Mesenchymal stem cell (in vitro differentiated cells and primary cell): ENCODE measurements at regions not wholly inside any gene's neighbourhood (a gene's known extent, or its start where the extent isn't known, plus 50 kb on each side); places are given as distances from the start of the nearest gene placed in this dataset.

Experiments used
- DNase-seq: peaks from one replicate; pipeline ENCODE4 v3.0.0-alpha.2; 2013
- H2AFZ ChIP-seq: one replicate; pipeline ENCODE4 v1.6.1; 2013; ENCODE audit warnings: low read depth, mild to moderate bottlenecking, control low read depth, inconsistent platforms, low read length, moderate library complexity
- H2AK5ac ChIP-seq: 2 replicates; pipeline ENCODE4 v1.6.1; 2013; ENCODE audit warnings: low read length, moderate library complexity, mild to moderate bottlenecking, inconsistent platforms; ENCODE audit not compliant: severe bottlenecking
- H2BK120ac ChIP-seq: one replicate; pipeline ENCODE4 v1.6.1; 2013; ENCODE audit warnings: low read depth, mild to moderate bottlenecking, inconsistent platforms, low read length, moderate library complexity
- H2BK12ac ChIP-seq, 2 experiments: one replicate each; pipeline ENCODE4 v1.6.1; 2013; ENCODE audit warnings: inconsistent platforms in 2 of 2, low read length in 2 of 2, mild to moderate bottlenecking in 2 of 2, moderate library complexity in 2 of 2, control low read depth in 1 of 2
- H2BK15ac ChIP-seq: one replicate; pipeline ENCODE4 v1.6.1; 2013; ENCODE audit warnings: mild to moderate bottlenecking, low read depth, inconsistent platforms; ENCODE audit not compliant: poor library complexity, severe bottlenecking
- H2BK5ac ChIP-seq: 2 replicates; pipeline ENCODE4 v1.6.1; 2013; ENCODE audit warnings: low read depth, mild to moderate bottlenecking, low read length, control low read depth, inconsistent platforms; ENCODE audit not compliant: poor library complexity, severe bottlenecking
- H3K14ac ChIP-seq, 2 experiments: one replicate each; pipeline ENCODE4 v1.6.1; 2013; ENCODE audit warnings: inconsistent platforms in 2 of 2, low read length in 2 of 2, control low read depth in 1 of 2, mild to moderate bottlenecking in 1 of 2, moderate library complexity in 1 of 2
- H3K18ac ChIP-seq, 2 experiments: one replicate each; pipeline ENCODE4 v1.6.1; 2013; ENCODE audit warnings: inconsistent platforms in 2 of 2, low read length in 2 of 2, control low read depth in 1 of 2, low read depth in 1 of 2, mild to moderate bottlenecking in 1 of 2
- H3K23ac ChIP-seq, 2 experiments: one replicate each; pipeline ENCODE4 v1.6.1; 2013; ENCODE audit warnings: inconsistent platforms in 2 of 2, low read length in 2 of 2, mild to moderate bottlenecking in 2 of 2, moderate library complexity in 2 of 2, control low read depth in 1 of 2
- H3K27ac ChIP-seq: 2 replicates; pipeline ENCODE4 v1.5.1; 2013; ENCODE audit warnings: mild to moderate bottlenecking, moderate library complexity, low read length, control low read depth, inconsistent platforms; ENCODE audit not compliant: poor library complexity, severe bottlenecking
- H3K27me3 ChIP-seq, 2 experiments: 2 replicates each; pipeline versions ENCODE4 v1.6.1 to v1.7.0; 2013; ENCODE audit warnings: low read length in 2 of 2, mild to moderate bottlenecking in 2 of 2, moderate library complexity in 2 of 2, control low read depth in 1 of 2, inconsistent platforms in 1 of 2; ENCODE audit not compliant: control insufficient read depth in 1 of 2, insufficient read depth in 1 of 2
- H3K36me3 ChIP-seq, 2 experiments: 2 replicates each; pipeline versions ENCODE4 v1.6.1 to v1.7.0; 2013; ENCODE audit warnings: low read length in 2 of 2, control low read depth in 1 of 2, inconsistent platforms in 1 of 2, low read depth in 1 of 2, mild to moderate bottlenecking in 1 of 2; ENCODE audit not compliant: insufficient read depth in 2 of 2, control insufficient read depth in 1 of 2
- H3K4ac ChIP-seq, 2 experiments: one replicate each; pipeline ENCODE4 v1.6.1; 2013; ENCODE audit warnings: inconsistent platforms in 2 of 2, low read length in 2 of 2, mild to moderate bottlenecking in 2 of 2, moderate library complexity in 2 of 2, control low read depth in 1 of 2, low read depth in 1 of 2
- H3K4me1 ChIP-seq: 2 replicates; pipeline ENCODE4 v1.6.1; 2013; ENCODE audit warnings: low read depth, low read length, control low read depth; ENCODE audit not compliant: control insufficient read depth, insufficient read depth
- H3K4me2 ChIP-seq: 2 replicates; pipeline ENCODE4 v1.6.1; 2013; ENCODE audit warnings: low read length, mild to moderate bottlenecking, inconsistent platforms; ENCODE audit not compliant: poor library complexity, severe bottlenecking
- H3K4me3 ChIP-seq, 2 experiments: 2 replicates each; pipeline versions ENCODE4 v1.5.1 to v1.7.0; 2013; ENCODE audit warnings: low read length in 2 of 2, mild to moderate bottlenecking in 2 of 2, control low read depth in 1 of 2, low read depth in 1 of 2; ENCODE audit not compliant: insufficient read depth in 1 of 2
- H3K79me1 ChIP-seq: replicated peaks from 2 replicates; pipeline ENCODE4 v1.6.1; 2013; ENCODE audit warnings: mild to moderate bottlenecking, control low read depth, low read length, inconsistent platforms; ENCODE audit not compliant: poor library complexity, severe bottlenecking
- H3K9ac ChIP-seq: 2 replicates; pipeline ENCODE4 v1.7.0; 2013; ENCODE audit warnings: mild to moderate bottlenecking, low read length, moderate library complexity
- H3K9me3 ChIP-seq: 2 replicates; pipeline ENCODE4 v1.7.0; 2013; ENCODE audit warnings: mild to moderate bottlenecking, low read length; ENCODE audit not compliant: control insufficient read depth
- H4K8ac ChIP-seq: one replicate; pipeline ENCODE4 v1.6.1; 2013; ENCODE audit warnings: inconsistent platforms, mild to moderate bottlenecking, low read length, moderate library complexity
- H4K91ac ChIP-seq: one replicate; pipeline ENCODE4 v1.6.1; 2013; ENCODE audit warnings: mild to moderate bottlenecking, low read length, inconsistent platforms
- WGBS: methylation state at CpG from one replicate; pipeline ENCODE4 v1.1.7; 2013; ENCODE audit warnings: mixed read lengths; 5-methylcytosine and 5-hydroxymethylcytosine counted together

DNA sequence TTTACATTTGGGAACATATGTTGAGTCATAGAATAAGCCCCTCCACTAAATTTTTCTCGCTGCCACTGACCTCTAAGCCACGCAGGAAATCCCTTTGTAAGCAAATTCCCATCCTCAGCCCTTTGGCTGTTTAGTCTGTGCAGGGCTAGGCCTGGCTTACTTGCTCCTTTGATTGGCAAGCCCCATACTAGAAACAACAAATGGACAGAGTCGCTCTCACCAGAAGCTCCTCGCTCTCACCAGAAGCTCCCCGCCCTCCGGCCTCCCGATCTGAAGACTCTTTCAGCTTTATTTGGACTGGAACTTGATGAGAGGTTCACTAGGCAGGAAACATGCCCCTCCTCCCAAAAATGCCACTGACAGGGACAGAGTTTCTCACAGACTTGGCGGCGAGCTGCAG, 149.2 kb upstream of the EXOC2 start:
- WGBS: 65% methylated on average over 9 of the region's 9 CpGs
- Histone ChIP-seq H2BK12ac (no peak overlapping the region), H3K36me3 (no peaks in the 10 kb centered on the region), H4K8ac (no peak overlapping the region), H2BK5ac (no peak overlapping the region), H2BK120ac (no peak overlapping the region), H3K18ac (no peak overlapping the region), H2AFZ (no peak overlapping the region), H4K91ac (no peak overlapping the region), H3K4me3 (no peak overlapping the region), H3K23ac (no peak overlapping the region), H3K9me3 (peaks cover 9% of the 10 kb centered on the region), H3K27me3 (peaks cover 0 to 20% of the 10 kb centered on the region in 2 experiments), H3K27ac (no peak overlapping the region), H3K9ac (no peak overlapping the region), H3K4ac (no peak overlapping the region), H3K79me1 (no peaks in the 10 kb centered on the region), H3K4me1 (no peaks in the 10 kb centered on the region), H3K14ac (no peak overlapping the region), H2BK15ac (no peak overlapping the region), H2AK5ac (no peak overlapping the region), H3K4me2 (no peak overlapping the region)
- no peak for DNase-seq

DNA sequence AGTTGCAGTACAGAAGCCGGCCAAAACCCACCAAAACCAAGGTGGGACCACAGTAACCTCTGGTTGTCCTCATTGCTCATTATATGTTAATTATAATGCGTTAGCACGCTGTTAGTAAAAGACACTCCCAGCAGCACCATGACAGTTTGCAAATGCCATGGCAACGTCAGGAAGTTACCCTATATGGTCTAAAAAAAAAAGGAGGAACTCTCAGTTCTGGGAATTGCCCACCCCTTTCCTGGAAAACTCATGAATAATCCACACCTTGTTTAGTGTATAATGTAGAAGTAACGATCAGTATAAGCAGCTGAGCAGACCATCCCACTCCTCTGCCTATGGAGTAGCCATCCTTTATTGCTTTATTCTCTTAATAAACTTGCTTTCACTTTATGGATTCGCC, 148.6 kb upstream of the EXOC2 start:
- Histone ChIP-seq H4K8ac (no peak overlapping the region), H4K91ac (no peak overlapping the region), H3K23ac (no peak overlapping the region), H2AK5ac (no peak overlapping the region), H3K14ac (no peak overlapping the region), H2AFZ (no peak overlapping the region), H2BK12ac (no peak overlapping the region), H2BK120ac (no peak overlapping the region), H3K27me3 (peaks cover 0 to 20% of the 10 kb centered on the region in 2 experiments), H3K4me1 (peaks cover 2% of the 10 kb centered on the region), H3K9ac (no peak overlapping the region), H3K4me3 (no peak overlapping the region), H3K18ac (no peak overlapping the region), H3K79me1 (no peaks in the 10 kb centered on the region), H3K36me3 (no peaks in the 10 kb centered on the region), H3K9me3 (peaks cover 9% of the 10 kb centered on the region), H3K4me2 (no peak overlapping the region), H2BK5ac (no peak overlapping the region), H3K27ac (no peak overlapping the region), H3K4ac (no peak overlapping the region), H2BK15ac (no peak overlapping the region)
- 91% methylated on average over 6 of the region's 6 CpGs for WGBS
- no peak for DNase-seq

DNA sequence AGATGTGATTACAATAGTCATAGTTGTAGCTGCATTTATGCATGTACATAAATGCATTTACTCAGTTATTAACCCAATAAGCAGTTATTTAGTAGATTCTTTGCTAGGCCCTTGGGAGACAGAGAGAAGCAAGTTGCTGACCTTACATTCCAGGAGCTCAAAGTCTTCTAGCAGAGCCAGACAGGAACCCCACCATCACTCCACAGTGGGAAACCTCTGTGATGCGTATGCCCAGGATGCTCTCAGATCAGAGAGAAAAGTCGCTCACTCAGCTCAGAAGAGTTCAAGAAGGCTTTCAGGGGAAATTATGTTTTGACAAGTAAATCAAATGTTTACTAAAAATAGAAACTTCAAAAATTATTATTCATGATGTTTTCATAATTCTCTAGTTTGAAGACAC, 146.3 kb upstream of the EXOC2 start:
- no peak overlapping the region for H2BK12ac ChIP-seq
- H2BK15ac ChIP-seq: no peak overlapping the region
- no peak overlapping the region for H2BK120ac ChIP-seq
- no peak for DNase-seq
- H2AFZ ChIP-seq: no peak overlapping the region
- H3K27ac ChIP-seq: no peak overlapping the region
- no peak overlapping the region for H4K91ac ChIP-seq
- H3K27me3 ChIP-seq: peaks cover 0 to 15% of the 10 kb centered on the region in 2 experiments
- H3K23ac ChIP-seq: no peak overlapping the region
- H2BK5ac ChIP-seq: no peak overlapping the region
- H3K4ac ChIP-seq: no peak overlapping the region
- H3K79me1 ChIP-seq: no peaks in the 10 kb centered on the region
- H3K4me2 ChIP-seq: no peak overlapping the region
- no peak overlapping the region for H3K14ac ChIP-seq
- no peaks in the 10 kb centered on the region for H3K36me3 ChIP-seq
- H4K8ac ChIP-seq: no peak overlapping the region
- peaks cover 9% of the 10 kb centered on the region for H3K9me3 ChIP-seq
- no CpG with 5 or more reads among the region's 2 CpGs for WGBS
- H3K9ac ChIP-seq: no peak overlapping the region
- peaks cover 6% of the 10 kb centered on the region for H3K4me1 ChIP-seq
- no peak overlapping the region for H3K4me3 ChIP-seq
- H3K18ac ChIP-seq: no peak overlapping the region
- no peak overlapping the region for H2AK5ac ChIP-seq

DNA sequence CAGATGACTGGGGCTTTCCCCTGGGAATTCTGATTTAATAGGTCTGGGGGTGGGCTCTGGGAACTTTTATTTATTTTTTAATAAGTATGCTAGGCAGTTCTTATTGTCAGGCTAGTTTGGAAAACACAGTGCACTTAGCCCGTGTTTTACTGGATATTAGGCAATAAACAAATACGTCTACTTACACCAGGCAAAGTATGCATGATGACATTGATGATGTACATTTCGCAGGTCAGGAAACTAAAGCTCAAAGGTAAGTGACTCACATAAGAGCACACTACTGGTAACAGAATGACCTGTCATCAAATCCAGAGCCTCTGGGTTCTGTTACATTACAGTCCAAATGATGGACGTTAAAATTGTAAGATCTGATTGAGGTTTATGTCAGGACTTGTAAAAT, 144.4 kb upstream of the EXOC2 start:
- no peak overlapping the region for H3K18ac ChIP-seq
- H2BK5ac ChIP-seq: no peak overlapping the region
- no peak overlapping the region for H2BK15ac ChIP-seq
- H2AFZ ChIP-seq: no peak overlapping the region
- H3K14ac ChIP-seq: no peak overlapping the region
- no peak overlapping the region for H3K9ac ChIP-seq
- H3K79me1 ChIP-seq: no peaks in the 10 kb centered on the region
- H2BK12ac ChIP-seq: no peak overlapping the region
- peaks cover 0 to 14% of the 10 kb centered on the region in 2 experiments for H3K27me3 ChIP-seq
- no peak overlapping the region for H3K4me2 ChIP-seq
- no peak overlapping the region for H4K8ac ChIP-seq
- H4K91ac ChIP-seq: no peak overlapping the region
- DNase-seq: no peak
- peaks cover 6% of the 10 kb centered on the region for H3K4me1 ChIP-seq
- peaks cover 9% of the 10 kb centered on the region for H3K9me3 ChIP-seq
- WGBS: 73% methylated on average over 4 of the region's 4 CpGs
- H3K4me3 ChIP-seq: no peak overlapping the region
- no peak overlapping the region for H3K4ac ChIP-seq
- no peak overlapping the region for H3K27ac ChIP-seq
- no peak overlapping the region for H2BK120ac ChIP-seq
- H3K36me3 ChIP-seq: no peaks in the 10 kb centered on the region
- H2AK5ac ChIP-seq: no peak overlapping the region
- no peak overlapping the region for H3K23ac ChIP-seq
